Ishikawa (cell line): ENCODE measurements at regions not wholly inside any gene's neighbourhood (a gene's known extent, or its start where the extent isn't known, plus 50 kb on each side); places are given as distances from the start of the nearest gene placed in this dataset.

Experiments
- CEBPB ChIP-seq: IDR thresholded peaks from 2 replicates; pipeline ENCODE4 v1.6.1; 2012
- CREB1 ChIP-seq: IDR thresholded peaks from 2 replicates; pipeline ENCODE4 v1.6.1; 2012; ENCODE audit warnings: low read depth
- EGR1 ChIP-seq: IDR thresholded peaks from 2 replicates; pipeline ENCODE4 v1.6.1; 2012
- EP300 ChIP-seq: IDR thresholded peaks from 2 replicates; pipeline ENCODE4 v1.6.1; 2012; ENCODE audit warnings: borderline replicate concordance
- FOXM1 ChIP-seq: IDR thresholded peaks from 2 replicates; pipeline ENCODE4 v1.6.1; 2012; ENCODE audit warnings: low read depth, borderline replicate concordance
- RAD21 ChIP-seq: IDR thresholded peaks from 2 replicates; pipeline ENCODE4 v1.6.1; 2012; ENCODE audit warnings: low read depth
- REST ChIP-seq: IDR thresholded peaks from 2 replicates; pipeline ENCODE4 v1.6.1; 2012; ENCODE audit warnings: low read depth, mild to moderate bottlenecking
- TAF1 ChIP-seq: IDR thresholded peaks from 2 replicates; pipeline ENCODE4 v1.6.1; 2012; ENCODE audit warnings: low read depth, mild to moderate bottlenecking
- TCF12 ChIP-seq: IDR thresholded peaks from 2 replicates; pipeline ENCODE4 v1.6.1; 2012; ENCODE audit warnings: low read depth
- USF1 ChIP-seq: IDR thresholded peaks from 2 replicates; pipeline ENCODE4 v1.6.1; 2012
- YY1 ChIP-seq: IDR thresholded peaks from 2 replicates; pipeline ENCODE4 v1.6.1; 2012; ENCODE audit warnings: low read depth
- ZBTB7A ChIP-seq: IDR thresholded peaks from 2 replicates; pipeline ENCODE4 v1.6.1; 2012; ENCODE audit warnings: low read depth

GRCh38 chr3:150216041-150216811, 191.9 kb upstream of the TSC22D2 start:
- peak; percentile 50; the same call in 1 of the 2 replicates for TF ChIP-seq EP300
- TF ChIP-seq CREB1: no peak
- peak; percentile 45; the same call in 1 of the 2 replicates for TF ChIP-seq USF1
- TF ChIP-seq TAF1: no peak
- TF ChIP-seq FOXM1: no peak
- TF ChIP-seq YY1: 0 out of 2 replicates have a peak, but pooled peaks have one; percentile 37
- 0 out of 2 replicates have a peak, but pooled peaks have one; percentile 61 for TF ChIP-seq TCF12
- TF ChIP-seq RAD21: peak; percentile 14; the same call in 1 of the 2 replicates
- no peak for TF ChIP-seq EGR1
- TF ChIP-seq ZBTB7A: no peak
- no peak for TF ChIP-seq REST
- peak; percentile 98 for TF ChIP-seq CEBPB
